ENCODE measurements at regions not wholly inside any gene's neighbourhood (a gene's known extent, or its start where the extent isn't known, plus 50 kb on each side); places are given as distances from the start of the nearest gene placed in this dataset.

DNA sequence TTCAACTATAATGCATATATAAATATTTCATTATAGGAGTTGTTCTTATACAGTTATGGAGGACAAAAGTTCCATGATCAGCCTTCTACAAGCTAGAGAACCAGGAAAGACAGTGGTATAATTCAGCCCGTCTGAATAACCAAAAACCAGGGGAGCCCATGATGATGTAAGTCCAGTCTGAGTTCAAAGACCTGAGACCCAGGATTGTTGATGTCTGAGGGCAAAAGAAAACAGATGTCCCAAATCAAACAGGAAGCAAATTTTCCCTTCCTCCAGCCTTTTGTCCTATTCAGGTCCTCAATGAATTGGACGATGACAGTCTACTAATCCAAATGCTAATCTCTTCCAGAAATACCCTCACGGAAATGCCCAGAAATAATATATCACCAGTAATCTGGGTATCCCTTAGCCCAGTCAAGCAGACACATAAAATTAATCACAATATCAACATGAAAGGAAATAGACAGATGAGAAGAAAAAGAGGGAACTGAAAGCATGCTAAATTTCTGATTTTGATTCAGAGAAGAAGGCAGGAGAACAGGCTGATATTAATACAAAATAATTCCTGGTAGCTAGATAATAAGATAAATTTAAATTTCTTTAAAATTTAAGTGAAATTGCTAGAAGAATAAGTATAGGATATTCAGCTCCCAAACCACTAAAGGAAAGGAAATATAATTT, 255.6 kb upstream of the CTAGE1 start:
- no peak overlapping the region for H3K4me3 ChIP-seq (ENCODE audit: low read depth, low read length)

DNA sequence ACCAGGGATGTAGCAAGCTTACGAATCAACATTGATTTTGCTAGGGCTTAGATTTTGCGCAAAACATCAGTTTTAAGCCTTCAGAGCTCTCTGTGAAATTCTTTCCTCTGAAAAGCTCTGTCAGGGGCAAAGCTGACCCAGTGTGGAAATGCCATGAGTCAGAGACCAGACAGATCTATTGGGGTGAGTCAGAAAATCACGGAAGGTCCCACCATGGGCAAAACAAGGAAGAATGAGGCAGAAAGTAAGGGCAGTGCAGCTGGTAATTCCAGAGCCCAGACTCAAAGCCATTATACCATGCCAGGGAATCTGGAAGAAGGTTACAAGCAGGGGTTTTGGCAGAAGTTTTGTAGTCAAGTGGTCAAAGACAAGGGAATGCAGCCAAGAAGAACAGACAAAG, 256.6 kb upstream of the CTAGE1 start:
- H3K4me3 ChIP-seq (ENCODE audit: low read depth, low read length) = no peak overlapping the region
- peak; percentile 80 for DNase-seq (ENCODE audit: low read depth, low spot score)
- ChIA-PET POLR2A (interaction anchor here (1.3 to 2.5 kb wide), 2 partner anchors 18 to 21 kb away, joined by 5 to 11 read pairs; no protein-coding TSS in a partner anchor), CTCF (interaction anchor here (1.2 to 1.7 kb wide), 3 partner anchors 9 to 23 kb away, joined by 3 to 5 read pairs (median 3); no protein-coding TSS in a partner anchor)
- TF ChIP-seq, protein P1, sequence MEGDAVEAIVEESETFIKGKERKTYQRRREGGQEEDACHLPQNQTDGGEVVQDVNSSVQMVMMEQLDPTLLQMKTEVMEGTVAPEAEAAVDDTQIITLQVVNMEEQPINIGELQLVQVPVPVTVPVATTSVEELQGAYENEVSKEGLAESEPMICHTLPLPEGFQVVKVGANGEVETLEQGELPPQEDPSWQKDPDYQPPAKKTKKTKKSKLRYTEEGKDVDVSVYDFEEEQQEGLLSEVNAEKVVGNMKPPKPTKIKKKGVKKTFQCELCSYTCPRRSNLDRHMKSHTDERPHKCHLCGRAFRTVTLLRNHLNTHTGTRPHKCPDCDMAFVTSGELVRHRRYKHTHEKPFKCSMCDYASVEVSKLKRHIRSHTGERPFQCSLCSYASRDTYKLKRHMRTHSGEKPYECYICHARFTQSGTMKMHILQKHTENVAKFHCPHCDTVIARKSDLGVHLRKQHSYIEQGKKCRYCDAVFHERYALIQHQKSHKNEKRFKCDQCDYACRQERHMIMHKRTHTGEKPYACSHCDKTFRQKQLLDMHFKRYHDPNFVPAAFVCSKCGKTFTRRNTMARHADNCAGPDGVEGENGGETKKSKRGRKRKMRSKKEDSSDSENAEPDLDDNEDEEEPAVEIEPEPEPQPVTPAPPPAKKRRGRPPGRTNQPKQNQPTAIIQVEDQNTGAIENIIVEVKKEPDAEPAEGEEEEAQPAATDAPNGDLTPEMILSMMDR (IDR thresholded peaks at IDR 0.05; ENCODE audit: insufficient read depth, low read length, missing control alignments) = no peak

More for the DNA sequence above, 255.6 kb upstream of the CTAGE1 start:
- TF ChIP-seq, protein P1 (IDR thresholded peaks at IDR 0.05; ENCODE audit: insufficient read depth, low read length, missing control alignments) = no peak
- no peak for DNase-seq (ENCODE audit: low read depth, low spot score)
- CTCF ChIA-PET = interaction anchor here (1.2 to 1.3 kb wide), 2 partner anchors 22 to 31 kb away, joined by 3 to 4 read pairs; no protein-coding TSS in a partner anchor
- POLR2A ChIA-PET = interaction anchor here (2.5 kb wide), 1 partner anchor 19 kb away, joined by 11 read pairs; no protein-coding TSS in a partner anchor

DNA sequence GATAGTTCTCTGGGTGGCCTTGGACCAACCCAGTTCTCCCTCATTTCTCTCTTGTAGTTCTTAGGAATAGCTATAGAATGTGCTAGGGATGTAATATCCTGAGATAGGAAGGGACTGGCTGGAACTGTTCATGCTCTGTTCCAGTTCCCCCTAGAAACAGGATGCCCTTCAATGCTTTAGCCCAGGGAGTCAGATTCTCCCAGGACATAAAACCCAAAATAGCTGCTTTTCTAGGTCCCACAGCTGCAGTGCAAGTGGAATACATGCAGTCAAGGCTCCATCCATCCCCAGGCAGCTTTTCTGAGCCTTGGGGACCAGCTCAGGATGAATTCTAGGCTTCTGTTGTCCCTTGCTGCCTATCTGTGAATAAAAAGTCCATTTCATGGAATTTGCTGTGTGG, 257.3 kb upstream of the CTAGE1 start:
- DNase-seq (ENCODE audit: low read depth, low spot score) = no peak
- no peak overlapping the region for H3K4me3 ChIP-seq (ENCODE audit: low read depth, low read length)
- ChIA-PET CTCF (interaction anchor here (0.8 to 1.7 kb wide), 4 partner anchors 8 to 29 kb away, joined by 3 to 5 read pairs (median 3); no protein-coding TSS in a partner anchor), POLR2A (interaction anchor here (1.3 to 2.5 kb wide), 2 partner anchors 17 to 20 kb away, joined by 5 to 11 read pairs; no protein-coding TSS in a partner anchor)
- TF ChIP-seq, protein P1 (IDR thresholded peaks at IDR 0.05; ENCODE audit: insufficient read depth, low read length, missing control alignments) = no peak

DNA sequence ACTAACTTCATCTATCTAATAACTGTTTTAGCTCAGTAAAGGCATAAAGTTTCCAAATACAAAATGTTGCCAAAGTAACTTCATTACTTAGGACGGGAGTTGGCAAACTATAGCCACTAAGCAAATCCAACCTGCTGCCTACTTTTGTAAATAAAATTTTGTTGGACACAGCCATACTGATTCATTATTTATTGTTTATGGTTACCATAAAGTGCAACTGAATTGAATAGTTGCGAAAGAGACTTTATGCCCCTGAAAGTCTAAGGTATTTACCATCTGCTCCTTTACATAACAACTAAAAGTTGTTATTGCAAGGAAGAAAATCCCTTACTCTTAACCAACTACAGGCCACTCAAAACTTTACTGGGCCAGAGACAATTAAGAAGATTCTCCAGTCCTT, 256.7 kb upstream of the RBBP8 start:
- ChIA-PET POLR2A (no interaction called here), CTCF (interaction anchor here (0.7 kb wide), 1 partner anchor 27 kb away, joined by 3 read pairs; no protein-coding TSS in a partner anchor)
- TF ChIP-seq, protein P1 (IDR thresholded peaks at IDR 0.05; ENCODE audit: insufficient read depth, low read length, missing control alignments) = no peak
- no peak overlapping the region for H3K4me3 ChIP-seq (ENCODE audit: low read depth, low read length)
- no peak for DNase-seq (ENCODE audit: low read depth, low spot score)

DNA sequence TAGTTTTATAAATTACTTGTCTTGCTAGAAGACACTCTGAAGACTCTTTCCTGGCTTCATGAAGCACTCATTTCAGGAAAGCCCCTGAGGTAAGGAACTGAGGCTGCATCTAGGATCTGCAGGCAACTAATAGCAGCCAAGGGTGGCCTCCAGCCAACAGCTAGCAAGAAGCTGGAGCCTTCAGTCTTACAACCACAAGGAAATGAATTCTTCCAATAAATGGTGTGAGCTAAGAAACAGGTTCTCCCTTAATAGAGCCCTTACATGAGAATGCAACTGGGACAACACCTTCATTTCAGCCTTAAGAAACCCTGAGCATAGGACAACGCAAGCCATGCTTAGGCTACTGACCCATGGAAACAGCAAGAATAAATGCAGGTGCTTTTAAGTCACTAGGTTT, 254.6 kb upstream of the RBBP8 start:
- TF ChIP-seq, protein P1 (IDR thresholded peaks at IDR 0.05; ENCODE audit: insufficient read depth, low read length, missing control alignments) = no peak
- ChIA-PET CTCF (no interaction called here), POLR2A (no interaction called here)
- H3K4me3 ChIP-seq (ENCODE audit: low read depth, low read length) = no peak overlapping the region
- DNase-seq (ENCODE audit: low read depth, low spot score) = no peak

DNA sequence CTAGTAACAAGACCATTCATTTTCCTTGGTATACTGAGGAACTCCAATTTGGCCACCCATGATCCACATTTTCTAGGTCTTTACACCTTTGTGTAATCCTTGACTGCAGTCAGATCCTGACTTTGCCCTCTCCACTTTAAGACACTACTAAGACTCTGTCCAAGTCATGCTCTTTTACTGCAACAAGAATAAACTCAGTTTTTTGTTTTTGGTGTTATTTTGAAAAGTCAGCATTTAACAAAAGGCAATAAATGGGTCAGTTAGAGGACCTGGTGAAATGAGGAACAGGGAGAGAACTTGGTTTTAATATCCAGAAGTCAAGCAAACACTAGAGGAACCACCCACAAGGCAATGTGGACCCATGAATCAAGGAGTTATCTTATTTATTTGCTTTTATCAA, 252.2 kb upstream of the RBBP8 start:
- TF ChIP-seq, protein P1 (IDR thresholded peaks at IDR 0.05; ENCODE audit: insufficient read depth, low read length, missing control alignments) = no peak
- ChIA-PET POLR2A (no interaction called here), CTCF (interaction anchor here (2.5 kb wide), 1 partner anchor 22 kb away, joined by 5 read pairs; no protein-coding TSS in a partner anchor)
- no peak for DNase-seq (ENCODE audit: low read depth, low spot score)
- H3K4me3 ChIP-seq (ENCODE audit: low read depth, low read length) = no peak overlapping the region
